Trophoblast cell (in vitro differentiated cells and primary cell): ENCODE measurements at regions not wholly inside any gene's neighbourhood (a gene's known extent, or its start where the extent isn't known, plus 50 kb on each side); places are given as distances from the start of the nearest gene placed in this dataset.

Experiments
- DNase-seq, 2 donors: peaks; one replicate each; pipeline ENCODE4 v3.0.0-alpha.2; 2016
- H2AFZ ChIP-seq: 2 replicates; pipeline ENCODE4 v1.6.1; 2013; ENCODE audit warnings: low read length, moderate library complexity, mild to moderate bottlenecking; ENCODE audit not compliant: insufficient read depth, poor library complexity
- H2AK5ac ChIP-seq: 2 replicates; pipeline ENCODE4 v1.6.1; 2013; ENCODE audit warnings: mild to moderate bottlenecking, low read length
- H2BK120ac ChIP-seq: 2 replicates; pipeline ENCODE4 v1.6.1; 2013; ENCODE audit warnings: low read length, mild to moderate bottlenecking, moderate library complexity; ENCODE audit not compliant: insufficient read depth, poor library complexity
- H2BK12ac ChIP-seq: 2 replicates; pipeline ENCODE4 v1.6.1; 2013; ENCODE audit warnings: mild to moderate bottlenecking, low read length, moderate library complexity
- H2BK5ac ChIP-seq: 2 replicates; pipeline ENCODE4 v1.6.1; 2013; ENCODE audit warnings: low read length, low read depth, moderate library complexity, mild to moderate bottlenecking; ENCODE audit not compliant: poor library complexity
- H3K14ac ChIP-seq: 2 replicates; pipeline ENCODE4 v1.6.1; 2013; ENCODE audit warnings: mild to moderate bottlenecking, low read length
- H3K18ac ChIP-seq: 2 replicates; pipeline ENCODE4 v1.6.1; 2013; ENCODE audit warnings: mild to moderate bottlenecking, low read length
- H3K23ac ChIP-seq: 2 replicates; pipeline ENCODE4 v1.6.1; 2013; ENCODE audit warnings: low read length
- H3K27ac ChIP-seq: 2 replicates; pipeline ENCODE4 v1.5.1; 2013; ENCODE audit warnings: low read depth, mild to moderate bottlenecking, inconsistent platforms, low read length, moderate library complexity
- H3K27me3 ChIP-seq: 2 replicates; pipeline ENCODE4 v1.6.1; 2013; ENCODE audit warnings: inconsistent platforms, mild to moderate bottlenecking, low read length, moderate library complexity; ENCODE audit not compliant: insufficient read depth
- H3K36me3 ChIP-seq, 2 experiments: 1 replicate in 1 of 2; 2 replicates in 1 of 2; pipeline ENCODE4 v1.6.1; 2013; ENCODE audit warnings: low read length in 2 of 2, mild to moderate bottlenecking in 2 of 2, moderate library complexity in 1 of 2; ENCODE audit not compliant: insufficient read depth in 2 of 2, control insufficient read depth in 1 of 2
- H3K4ac ChIP-seq: 2 replicates; pipeline ENCODE4 v1.6.1; 2013; ENCODE audit warnings: low read depth, mild to moderate bottlenecking, low read length, moderate library complexity
- H3K4me1 ChIP-seq, 2 experiments: 1 replicate in 1 of 2; 2 replicates in 1 of 2; pipeline ENCODE4 v1.6.1; 2013; ENCODE audit warnings: low read length in 2 of 2, mild to moderate bottlenecking in 2 of 2, moderate library complexity in 1 of 2; ENCODE audit not compliant: insufficient read depth in 2 of 2, control insufficient read depth in 1 of 2
- H3K4me2 ChIP-seq: 2 replicates; pipeline ENCODE4 v1.6.1; 2013; ENCODE audit warnings: inconsistent platforms, mild to moderate bottlenecking, low read length, moderate library complexity
- H3K4me3 ChIP-seq: 2 replicates; pipeline ENCODE4 v1.5.1; 2013; ENCODE audit warnings: mild to moderate bottlenecking, low read depth, low read length, inconsistent platforms
- H3K79me1 ChIP-seq: one replicate; pipeline ENCODE4 v1.6.1; 2013; ENCODE audit warnings: low read length
- H3K79me2 ChIP-seq: 2 replicates; pipeline ENCODE4 v1.6.1; 2013; ENCODE audit warnings: low read length, mild to moderate bottlenecking; ENCODE audit not compliant: control insufficient read depth, insufficient read depth, poor library complexity
- H3K9ac ChIP-seq: 2 replicates; pipeline ENCODE4 v1.6.1; 2013; ENCODE audit warnings: mild to moderate bottlenecking, low read length
- H3K9me3 ChIP-seq: 2 replicates; pipeline ENCODE4 v1.6.1; 2013; ENCODE audit warnings: low read depth, mild to moderate bottlenecking, control low read depth, inconsistent platforms, low read length; ENCODE audit not compliant: insufficient read depth
- H4K12ac ChIP-seq: 2 replicates; pipeline ENCODE4 v1.6.1; 2013; ENCODE audit warnings: low read depth, mild to moderate bottlenecking, low read length, moderate library complexity
- H4K8ac ChIP-seq: 2 replicates; pipeline ENCODE4 v1.6.1; 2013; ENCODE audit warnings: low read depth, mild to moderate bottlenecking, low read length, moderate library complexity
- H4K91ac ChIP-seq: one replicate; pipeline ENCODE4 v1.6.1; 2013; ENCODE audit warnings: low read depth, mild to moderate bottlenecking, low read length, moderate library complexity
- WGBS: extraction: QIAGEN DNeasy Blood & Tissue Kit; methylation state at CpG from one replicate; pipeline ENCODE4 v1.1.7; 2013; ENCODE audit warnings: missing lambda C conversion rate; ENCODE audit not compliant: insufficient read length, insufficient coverage; ENCODE audit errors: extremely low coverage; 5-methylcytosine and 5-hydroxymethylcytosine counted together

- Histone ChIP-seq H3K36me3 (no peaks in the 10 kb centered on the region), H3K9me3 (peaks cover 3% of the 10 kb centered on the region), H2AFZ (no peak overlapping the region), H2BK12ac (no peak overlapping the region), H3K4ac (no peak overlapping the region), H2AK5ac (no peak overlapping the region), H3K23ac (no peak overlapping the region), H3K4me3 (no peak overlapping the region), H3K9ac (no peak overlapping the region), H3K4me1 (no peaks in the 10 kb centered on the region), H3K18ac (no peak overlapping the region), H4K8ac (no peak overlapping the region), H2BK120ac (no peak overlapping the region), H4K12ac (no peak overlapping the region), H3K79me1 (no peaks in the 10 kb centered on the region), H4K91ac (no peak overlapping the region), H3K27ac (no peak overlapping the region), H3K4me2 (no peak overlapping the region), H3K14ac (no peak overlapping the region), H2BK5ac (no peak overlapping the region), H3K27me3 (no peaks in the 10 kb centered on the region), H3K79me2 (no peaks in the 10 kb centered on the region)
- DNase-seq, result no peak
- WGBS, result no CpG with 5 or more reads among the region's 4 CpGs
Measured at GRCh38 chr14:93857081-93857480, 68.8 kb upstream of the PRIMA1 start.

GRCh38 chr14:93855737-93856136 is 67.5 kb upstream of the PRIMA1 start:
- Histone ChIP-seq H2BK5ac (no peak overlapping the region), H3K4me1 (no peaks in the 10 kb centered on the region), H3K4me2 (no peak overlapping the region), H3K23ac (no peak overlapping the region), H3K9me3 (peaks cover 2% of the 10 kb centered on the region), H3K79me2 (no peaks in the 10 kb centered on the region), H3K9ac (no peak overlapping the region), H3K79me1 (no peaks in the 10 kb centered on the region), H3K4me3 (no peak overlapping the region), H3K27me3 (no peaks in the 10 kb centered on the region), H3K27ac (no peak overlapping the region), H2BK12ac (no peak overlapping the region), H2AFZ (no peak overlapping the region), H3K36me3 (no peaks in the 10 kb centered on the region), H3K18ac (no peak overlapping the region), H3K14ac (no peak overlapping the region), H2BK120ac (no peak overlapping the region), H2AK5ac (no peak overlapping the region), H4K91ac (no peak overlapping the region), H4K12ac (no peak overlapping the region), H4K8ac (no peak overlapping the region), H3K4ac (no peak overlapping the region)
- no peak for DNase-seq
- no CpG with 5 or more reads among the region's 3 CpGs for WGBS

- Histone ChIP-seq H3K27me3 (no peaks in the 10 kb centered on the region), H2AK5ac (no peak overlapping the region), H3K4me2 (no peak overlapping the region), H3K4ac (no peak overlapping the region), H3K23ac (no peak overlapping the region), H3K14ac (no peak overlapping the region), H3K4me3 (no peak overlapping the region), H2AFZ (no peak overlapping the region), H3K9ac (no peak overlapping the region), H2BK120ac (no peak overlapping the region), H4K12ac (no peak overlapping the region), H2BK5ac (no peak overlapping the region), H3K36me3 (no peaks in the 10 kb centered on the region), H2BK12ac (no peak overlapping the region), H4K91ac (no peak overlapping the region), H3K79me1 (no peaks in the 10 kb centered on the region), H3K18ac (no peak overlapping the region), H4K8ac (no peak overlapping the region), H3K9me3 (no peaks in the 10 kb centered on the region), H3K27ac (no peak overlapping the region), H3K4me1 (no peaks in the 10 kb centered on the region), H3K79me2 (no peaks in the 10 kb centered on the region)
- DNase-seq, result no peak
- no CpG with 5 or more reads among the region's 2 CpGs for WGBS
Measured at GRCh38 chr14:93847473-93847872, 59.2 kb upstream of the PRIMA1 start.

- Histone ChIP-seq H3K27me3 (no peaks in the 10 kb centered on the region), H3K79me2 (no peaks in the 10 kb centered on the region), H4K12ac (no peak overlapping the region), H3K9me3 (no peaks in the 10 kb centered on the region), H3K18ac (no peak overlapping the region), H3K14ac (no peak overlapping the region), H2BK12ac (no peak overlapping the region), H3K4ac (no peak overlapping the region), H3K4me2 (no peak overlapping the region), H3K4me3 (no peak overlapping the region), H4K8ac (no peak overlapping the region), H2BK5ac (no peak overlapping the region), H2BK120ac (no peak overlapping the region), H4K91ac (no peak overlapping the region), H3K23ac (no peak overlapping the region), H3K9ac (no peak overlapping the region), H3K36me3 (no peaks in the 10 kb centered on the region), H3K27ac (no peak overlapping the region), H2AFZ (no peak overlapping the region), H3K79me1 (no peaks in the 10 kb centered on the region), H3K4me1 (peaks cover 0 to 4% of the 10 kb centered on the region in 2 experiments), H2AK5ac (no peak overlapping the region)
- WGBS, result no CpG with 5 or more reads among the region's 3 CpGs
- no peak for DNase-seq
Measured at GRCh38 chr14:93838238-93838637, 50.0 kb upstream of the PRIMA1 start.
